ENCODE measurements at regions not wholly inside any gene's neighbourhood (a gene's known extent, or its start where the extent isn't known, plus 50 kb on each side); places are given as distances from the start of the nearest gene placed in this dataset.

DNA sequence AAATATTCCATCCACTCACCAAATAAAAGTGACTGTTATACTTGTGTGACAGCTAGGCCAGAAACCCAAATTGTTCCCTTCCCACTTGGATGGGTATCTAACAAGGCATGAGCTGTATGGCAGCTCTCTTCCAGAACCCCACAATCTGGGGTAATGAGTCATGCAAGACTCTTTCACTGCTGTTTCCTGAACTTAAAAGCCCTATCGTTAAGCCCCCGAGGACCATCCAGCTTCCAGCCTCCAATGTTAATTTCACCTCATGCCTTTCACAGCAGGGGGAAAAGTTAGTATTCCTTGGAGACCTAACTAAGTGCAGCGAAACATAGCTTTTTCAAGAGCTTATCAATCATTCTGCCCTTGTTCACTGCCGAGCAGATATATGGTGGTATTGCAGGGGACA, 368.6 kb upstream of the HSFY2 start:
- Histone ChIP-seq H3K27me3 (ENCODE audit: control insufficient read depth, insufficient read depth, low read length) (no peaks in the 10 kb centered on the region), H3K4me3 (ENCODE audit: low read depth, low read length) (no peak overlapping the region), H3K9me3 (ENCODE audit: control insufficient read depth, insufficient read depth, low read length) (no peaks in the 10 kb centered on the region), H3K27ac (ENCODE audit: low read depth, low read length) (no peak overlapping the region)
- ChIA-PET POLR2A (no interaction called here), CTCF (no interaction called here)
- TF ChIP-seq, protein P1, sequence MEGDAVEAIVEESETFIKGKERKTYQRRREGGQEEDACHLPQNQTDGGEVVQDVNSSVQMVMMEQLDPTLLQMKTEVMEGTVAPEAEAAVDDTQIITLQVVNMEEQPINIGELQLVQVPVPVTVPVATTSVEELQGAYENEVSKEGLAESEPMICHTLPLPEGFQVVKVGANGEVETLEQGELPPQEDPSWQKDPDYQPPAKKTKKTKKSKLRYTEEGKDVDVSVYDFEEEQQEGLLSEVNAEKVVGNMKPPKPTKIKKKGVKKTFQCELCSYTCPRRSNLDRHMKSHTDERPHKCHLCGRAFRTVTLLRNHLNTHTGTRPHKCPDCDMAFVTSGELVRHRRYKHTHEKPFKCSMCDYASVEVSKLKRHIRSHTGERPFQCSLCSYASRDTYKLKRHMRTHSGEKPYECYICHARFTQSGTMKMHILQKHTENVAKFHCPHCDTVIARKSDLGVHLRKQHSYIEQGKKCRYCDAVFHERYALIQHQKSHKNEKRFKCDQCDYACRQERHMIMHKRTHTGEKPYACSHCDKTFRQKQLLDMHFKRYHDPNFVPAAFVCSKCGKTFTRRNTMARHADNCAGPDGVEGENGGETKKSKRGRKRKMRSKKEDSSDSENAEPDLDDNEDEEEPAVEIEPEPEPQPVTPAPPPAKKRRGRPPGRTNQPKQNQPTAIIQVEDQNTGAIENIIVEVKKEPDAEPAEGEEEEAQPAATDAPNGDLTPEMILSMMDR (IDR thresholded peaks at IDR 0.05; ENCODE audit: low read depth, low read length): no peak
- no peak for DNase-seq (ENCODE audit: low read depth, low spot score)

DNA sequence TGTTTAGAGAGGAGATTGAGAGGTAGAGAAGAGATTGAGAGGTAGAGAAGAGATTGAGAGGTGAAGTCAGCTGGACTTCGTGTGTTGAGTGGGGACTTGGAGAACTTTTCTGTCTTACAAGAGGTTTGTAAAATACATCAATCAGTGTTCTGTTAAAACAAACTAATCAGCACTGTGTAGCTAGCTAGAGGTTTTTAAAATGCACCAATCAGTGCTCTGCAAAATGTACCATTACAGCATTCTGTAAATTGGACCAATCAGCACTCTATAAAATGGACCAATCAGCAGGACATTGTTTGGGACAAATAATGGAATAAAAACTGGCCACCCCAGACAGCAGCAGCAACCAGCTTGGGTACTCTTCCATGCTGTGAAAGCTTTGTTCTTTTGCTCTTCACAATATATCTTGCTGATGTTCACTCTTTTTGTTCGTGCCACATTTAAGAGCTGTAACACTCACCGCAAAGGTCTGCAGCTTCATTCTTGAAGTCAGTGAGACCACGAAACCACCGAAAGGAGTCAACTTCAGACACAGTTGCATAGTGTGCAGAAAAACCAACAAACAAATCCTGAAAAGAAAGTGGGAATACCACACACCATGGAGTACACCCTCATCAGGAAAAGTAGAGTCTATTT, 366.9 kb upstream of the HSFY2 start:
- TF ChIP-seq, protein P1 (IDR thresholded peaks at IDR 0.05; ENCODE audit: low read depth, low read length): no peak
- no peak overlapping the region for H3K27ac ChIP-seq (ENCODE audit: low read depth, low read length)
- DNase-seq (ENCODE audit: low read depth, low spot score): no peak
- ChIA-PET CTCF (no interaction called here), POLR2A (no interaction called here)
- H3K4me3 ChIP-seq (ENCODE audit: low read depth, low read length): no peak overlapping the region
- H3K9me3 ChIP-seq (ENCODE audit: control insufficient read depth, insufficient read depth, low read length): no peaks in the 10 kb centered on the region
- H3K27me3 ChIP-seq (ENCODE audit: control insufficient read depth, insufficient read depth, low read length): no peaks in the 10 kb centered on the region

GRCh38 chrY:19134426-19134825, 360.9 kb upstream of the HSFY2 start:
- Histone ChIP-seq H3K27me3 (ENCODE audit: control insufficient read depth, insufficient read depth, low read length) (no peaks in the 10 kb centered on the region), H3K9me3 (ENCODE audit: control insufficient read depth, insufficient read depth, low read length) (no peaks in the 10 kb centered on the region), H3K4me3 (ENCODE audit: low read depth, low read length) (no peak overlapping the region), H3K27ac (ENCODE audit: low read depth, low read length) (no peak overlapping the region)
- ChIA-PET CTCF (no interaction called here), POLR2A (no interaction called here)
- TF ChIP-seq, protein P1 (IDR thresholded peaks at IDR 0.05; ENCODE audit: low read depth, low read length): no peak
- no peak for DNase-seq (ENCODE audit: low read depth, low spot score)

DNA sequence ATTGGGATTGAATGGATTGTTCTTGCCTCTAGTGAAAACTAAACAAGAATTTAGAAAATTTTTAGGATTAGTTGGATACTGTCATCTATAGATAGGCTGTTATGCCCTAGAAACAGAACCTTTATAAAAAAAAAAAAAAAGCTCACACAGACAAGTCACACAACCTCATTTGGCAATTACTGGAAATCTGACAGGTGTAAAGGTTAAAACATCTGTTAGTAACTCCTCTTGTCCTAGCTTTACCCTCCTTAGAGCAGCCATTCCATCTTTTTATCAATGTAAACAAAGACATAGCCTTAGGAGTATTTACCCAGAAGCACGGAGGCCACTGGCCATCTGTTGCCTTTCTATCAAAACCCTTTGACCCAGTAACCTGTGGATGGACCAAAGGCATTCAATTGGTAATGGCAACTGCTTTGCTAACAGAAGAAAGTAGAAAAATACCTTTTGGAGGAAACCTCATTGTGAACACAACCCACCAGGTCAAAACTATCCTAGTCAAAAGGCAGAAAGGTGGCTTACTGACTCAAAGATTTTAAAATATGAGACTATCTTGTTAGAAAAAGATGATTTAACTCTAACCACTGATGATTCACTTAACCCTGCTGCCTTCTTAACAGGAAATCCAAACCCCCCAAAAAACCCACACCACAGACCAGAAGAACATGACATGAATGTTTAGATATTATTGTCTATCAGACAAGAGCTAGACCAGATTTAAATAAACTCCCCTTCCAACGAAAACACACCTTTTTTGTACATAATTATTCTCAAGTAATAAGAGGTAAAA, 357.2 kb upstream of the HSFY2 start:
- POLR2A ChIA-PET: no interaction called here
- CTCF ChIA-PET: interaction anchor here (0.6 kb wide), 1 partner anchor 468 kb away, joined by 8 read pairs; no protein-coding TSS in a partner anchor

DNA sequence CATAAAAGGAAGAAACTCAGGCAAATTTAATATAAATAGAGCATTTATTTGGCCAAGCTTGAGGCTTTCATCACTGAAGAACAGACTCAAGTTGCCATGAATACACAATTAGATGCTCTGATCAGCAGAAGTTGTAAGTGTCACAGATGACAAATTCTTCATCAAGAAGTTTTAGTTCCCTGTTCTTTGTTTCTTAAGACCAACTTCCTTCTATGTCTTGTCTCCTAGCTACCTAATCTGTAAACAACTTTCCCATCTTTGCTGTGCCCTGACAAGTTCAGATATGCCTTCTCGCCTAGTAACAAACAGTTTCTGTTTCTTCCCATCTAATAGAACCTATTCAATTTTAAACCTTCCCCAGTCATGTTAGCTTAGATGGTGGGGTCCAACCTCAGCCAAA, 353.4 kb upstream of the HSFY2 start:
- TF ChIP-seq, protein P1 (IDR thresholded peaks at IDR 0.05; ENCODE audit: low read depth, low read length): no peak
- H3K9me3 ChIP-seq (ENCODE audit: control insufficient read depth, insufficient read depth, low read length): no peaks in the 10 kb centered on the region
- CTCF ChIA-PET: no interaction called here

More for the DNA sequence above, 357.2 kb upstream of the HSFY2 start:
- Histone ChIP-seq H3K9me3 (ENCODE audit: control insufficient read depth, insufficient read depth, low read length) (no peaks in the 10 kb centered on the region), H3K27ac (ENCODE audit: low read depth, low read length) (no peak overlapping the region), H3K27me3 (ENCODE audit: control insufficient read depth, insufficient read depth, low read length) (no peaks in the 10 kb centered on the region), H3K4me3 (ENCODE audit: low read depth, low read length) (no peak overlapping the region)
- TF ChIP-seq, protein P1 (IDR thresholded peaks at IDR 0.05; ENCODE audit: low read depth, low read length): no peak
- DNase-seq (ENCODE audit: low read depth, low spot score): no peak

More for the DNA sequence above, 353.4 kb upstream of the HSFY2 start:
- Histone ChIP-seq H3K4me3 (ENCODE audit: low read depth, low read length) (no peak overlapping the region), H3K27me3 (ENCODE audit: control insufficient read depth, insufficient read depth, low read length) (no peaks in the 10 kb centered on the region), H3K27ac (ENCODE audit: low read depth, low read length) (no peak overlapping the region)
- POLR2A ChIA-PET: no interaction called here
- no peak for DNase-seq (ENCODE audit: low read depth, low spot score)

All from AG04450 (cell line).